ENCODE measurements at regions not wholly inside any gene's neighbourhood (a gene's known extent, or its start where the extent isn't known, plus 50 kb on each side); places are given as distances from the start of the nearest gene placed in this dataset.

- TF ChIP-seq CTCF (IDR thresholded peaks at IDR 0.05; ENCODE audit: low read depth, low read length, missing input control) (no peak), TAF1 (conservative IDR thresholded peaks at IDR 0.05) (no peak), GABPA (IDR thresholded peaks at IDR 0.05 in 1 of 2, conservative IDR thresholded peaks at IDR 0.05 in 1 of 2) (no peak), SP1 (IDR thresholded peaks at IDR 0.05) (no peak)
These were observed 166.7 kb downstream of the HAO1 start for GRCh38 chr20:7773511-7773910.

All from liver (tissue), 3 donors.